Right lobe of liver (tissue), 4 donors: ENCODE measurements at regions not wholly inside any gene's neighbourhood (a gene's known extent, or its start where the extent isn't known, plus 50 kb on each side); places are given as distances from the start of the nearest gene placed in this dataset.

Experiments
- POLR2A ChIP-seq: fragments of 450-650 bp; IDR thresholded peaks from one replicate; pipeline ENCODE4 v1.6.1; 2017; ENCODE audit warnings: antibody characterized with exemption, mild to moderate bottlenecking
- TF ChIP-seq, protein P1 (sequence below), 4 donors: fragments of 200-600 bp in 3 of 4; fragments of 450-650 bp in 1 of 4; IDR thresholded peaks; one replicate each; pipeline versions ENCODE4 v1.5.1 to v1.8.0; 2016 to 2022; ENCODE audit warnings: antibody characterized with exemption in 4 of 4, mild to moderate bottlenecking in 2 of 4
- donor health status: DM: no; HTN: no; CAD: no.
- donor health status: DM: no; HTN: no; CAD: no.
- donor health status: DM: no; HTN: yes; CAD: no.

DNA sequence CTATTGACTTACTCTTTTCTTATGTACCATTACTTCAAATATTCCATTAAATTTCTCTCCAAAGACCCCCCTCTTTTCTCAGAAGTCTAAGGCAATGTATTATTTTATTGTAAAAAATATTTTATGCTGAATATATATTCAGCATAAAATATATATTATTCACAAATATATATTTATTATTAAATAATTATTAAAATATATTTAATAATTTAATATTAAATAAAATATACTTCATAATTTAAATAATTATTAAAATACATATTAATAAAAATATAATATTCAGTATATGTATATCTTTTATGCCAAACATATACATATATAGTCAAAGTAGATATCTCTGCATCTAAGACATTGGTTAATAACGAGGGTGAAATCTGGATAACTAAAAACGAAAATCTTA lies 418.4 kb downstream of the GASK1B start:
- no peak for TF ChIP-seq POLR2A
- TF ChIP-seq, protein P1, sequence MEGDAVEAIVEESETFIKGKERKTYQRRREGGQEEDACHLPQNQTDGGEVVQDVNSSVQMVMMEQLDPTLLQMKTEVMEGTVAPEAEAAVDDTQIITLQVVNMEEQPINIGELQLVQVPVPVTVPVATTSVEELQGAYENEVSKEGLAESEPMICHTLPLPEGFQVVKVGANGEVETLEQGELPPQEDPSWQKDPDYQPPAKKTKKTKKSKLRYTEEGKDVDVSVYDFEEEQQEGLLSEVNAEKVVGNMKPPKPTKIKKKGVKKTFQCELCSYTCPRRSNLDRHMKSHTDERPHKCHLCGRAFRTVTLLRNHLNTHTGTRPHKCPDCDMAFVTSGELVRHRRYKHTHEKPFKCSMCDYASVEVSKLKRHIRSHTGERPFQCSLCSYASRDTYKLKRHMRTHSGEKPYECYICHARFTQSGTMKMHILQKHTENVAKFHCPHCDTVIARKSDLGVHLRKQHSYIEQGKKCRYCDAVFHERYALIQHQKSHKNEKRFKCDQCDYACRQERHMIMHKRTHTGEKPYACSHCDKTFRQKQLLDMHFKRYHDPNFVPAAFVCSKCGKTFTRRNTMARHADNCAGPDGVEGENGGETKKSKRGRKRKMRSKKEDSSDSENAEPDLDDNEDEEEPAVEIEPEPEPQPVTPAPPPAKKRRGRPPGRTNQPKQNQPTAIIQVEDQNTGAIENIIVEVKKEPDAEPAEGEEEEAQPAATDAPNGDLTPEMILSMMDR (IDR thresholded peaks at IDR 0.05): no peak
